Caco-2 (cell line): ENCODE measurements at regions not wholly inside any gene's neighbourhood (a gene's known extent, or its start where the extent isn't known, plus 50 kb on each side); places are given as distances from the start of the nearest gene placed in this dataset.

Source experiments
- BruUV-seq: library from RNA; stranded (reverse); fragments of 400-500 nt; replicated peaks from 2 replicates; lab custom pipeline; 2021; lab: Mats Ljungman, UMichigan
- CTCF ChIA-PET: fragments of 300-600 bp; sonication (Branson Sonifier 250); formaldehyde crosslinking; loops from one replicate; lab custom pipeline; 2022; ENCODE audit warnings: antibody characterized with exemption; lab: Charles Lee
- POLR2A ChIA-PET: fragments of 300-600 bp; sonication (Branson Sonifier 250); formaldehyde crosslinking; loops from one replicate; lab custom pipeline; 2022; ENCODE audit warnings: antibody characterized with exemption; lab: Charles Lee
- DNase-seq, 2 experiments: peaks; one replicate each; pipeline versions ENCODE4 v3.0.0 to v3.0.0-alpha.2; 2020 to 2022
- H3K27me3 ChIP-seq: replicated peaks from 2 replicates; pipeline ENCODE4 v1.6.0; 2011; ENCODE audit warnings: low read length; ENCODE audit not compliant: control insufficient read depth, insufficient read depth
- H3K36me3 ChIP-seq: 2 replicates; pipeline ENCODE4 v1.5.1; 2011; ENCODE audit warnings: low read length; ENCODE audit not compliant: control insufficient read depth, insufficient read depth
- H3K4me1 ChIP-seq: fragments of 250-450 bp; sonication (Bioruptor Pico); 2 replicates; pipeline ENCODE4 v1.5.1; 2020; ENCODE audit warnings: mild to moderate bottlenecking
- H3K4me3 ChIP-seq: 2 replicates; pipeline ENCODE4 v1.5.1; 2011; ENCODE audit warnings: low read depth, mild to moderate bottlenecking, control low read depth, low read length
- H3K9me3 ChIP-seq: fragments of 250-450 bp; sonication (Bioruptor Pico); 2 replicates; pipeline ENCODE4 v1.5.1; 2020; ENCODE audit warnings: mild to moderate bottlenecking, moderate library complexity
- H3K27ac Mint-ChIP-seq: one replicate; pipeline ENCODE4 v1.8.0; 2022; ENCODE audit warnings: mixed read lengths; ENCODE audit not compliant: unreplicated experiment
- H3K27me3 Mint-ChIP-seq: one replicate; pipeline ENCODE4 v1.8.0; 2022; ENCODE audit warnings: mixed read lengths; ENCODE audit not compliant: insufficient read depth, unreplicated experiment
- H3K36me3 Mint-ChIP-seq: one replicate; pipeline ENCODE4 v1.8.0; 2022; ENCODE audit warnings: mild to moderate bottlenecking, mixed read lengths; ENCODE audit not compliant: insufficient read depth, unreplicated experiment
- H3K4me1 Mint-ChIP-seq: one replicate; pipeline ENCODE4 v1.8.0; 2022; ENCODE audit warnings: low read depth, mixed read lengths; ENCODE audit not compliant: unreplicated experiment
- H3K4me3 Mint-ChIP-seq: one replicate; pipeline ENCODE4 v1.8.0; 2022; ENCODE audit warnings: mild to moderate bottlenecking, moderate library complexity, mixed read lengths; ENCODE audit not compliant: unreplicated experiment
- H3K9me3 Mint-ChIP-seq: one replicate; pipeline ENCODE4 v1.8.0; 2022; ENCODE audit warnings: mixed read lengths; ENCODE audit not compliant: unreplicated experiment
- intact Hi-C: fragments of 100-400 bp; cut with micrococcal nuclease; formaldehyde crosslinking; loops from one replicate; pipeline ENCODE4 v1.10.0; 2022; ENCODE audit not compliant: unreplicated experiment
- TF ChIP-seq, protein P1 (sequence below), 2 experiments: fragments of 200-600 bp in 1 of 2; IDR thresholded peaks; 1 replicate in 1 of 2; 2 replicates in 1 of 2; pipeline versions ENCODE4 v1.5.1 to v1.8.0; 2011 to 2022; ENCODE audit warnings: antibody characterized with exemption in 1 of 2, control low read depth in 1 of 2, inconsistent platforms in 1 of 2, low read depth in 1 of 2, low read length in 1 of 2, mild to moderate bottlenecking in 1 of 2, moderate library complexity in 1 of 2; ENCODE audit not compliant: insufficient read depth in 1 of 2, severe bottlenecking in 1 of 2, unreplicated experiment in 1 of 2

GRCh38 chr22:49119551-49119952, 708.1 kb downstream of the BRD1 start:
- H3K36me3 ChIP-seq: no peaks in the 10 kb centered on the region
- Mint-ChIP-seq H3K27ac (no peak overlapping the region), H3K4me1 (no peaks in the 10 kb centered on the region), H3K4me3 (no peak overlapping the region), H3K9me3 (peaks cover 10% of the 10 kb centered on the region), H3K36me3 (no peaks in the 10 kb centered on the region), H3K27me3 (peaks cover 7% of the 10 kb centered on the region)
- no TSS peak for BruUV-seq
- DNase-seq: no peak
- no peak overlapping the region for H3K4me3 ChIP-seq
- TF ChIP-seq, protein P1, sequence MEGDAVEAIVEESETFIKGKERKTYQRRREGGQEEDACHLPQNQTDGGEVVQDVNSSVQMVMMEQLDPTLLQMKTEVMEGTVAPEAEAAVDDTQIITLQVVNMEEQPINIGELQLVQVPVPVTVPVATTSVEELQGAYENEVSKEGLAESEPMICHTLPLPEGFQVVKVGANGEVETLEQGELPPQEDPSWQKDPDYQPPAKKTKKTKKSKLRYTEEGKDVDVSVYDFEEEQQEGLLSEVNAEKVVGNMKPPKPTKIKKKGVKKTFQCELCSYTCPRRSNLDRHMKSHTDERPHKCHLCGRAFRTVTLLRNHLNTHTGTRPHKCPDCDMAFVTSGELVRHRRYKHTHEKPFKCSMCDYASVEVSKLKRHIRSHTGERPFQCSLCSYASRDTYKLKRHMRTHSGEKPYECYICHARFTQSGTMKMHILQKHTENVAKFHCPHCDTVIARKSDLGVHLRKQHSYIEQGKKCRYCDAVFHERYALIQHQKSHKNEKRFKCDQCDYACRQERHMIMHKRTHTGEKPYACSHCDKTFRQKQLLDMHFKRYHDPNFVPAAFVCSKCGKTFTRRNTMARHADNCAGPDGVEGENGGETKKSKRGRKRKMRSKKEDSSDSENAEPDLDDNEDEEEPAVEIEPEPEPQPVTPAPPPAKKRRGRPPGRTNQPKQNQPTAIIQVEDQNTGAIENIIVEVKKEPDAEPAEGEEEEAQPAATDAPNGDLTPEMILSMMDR (IDR thresholded peaks at IDR 0.05; ENCODE audit: insufficient read depth in 1 of 2, low read depth in 1 of 2, low read length in 1 of 2, severe bottlenecking in 1 of 2, unreplicated experiment in 1 of 2): no peak
- no peaks in the 10 kb centered on the region for H3K4me1 ChIP-seq
- intact Hi-C loops: no loop called here
- POLR2A ChIA-PET: no interaction called here
- H3K27me3 ChIP-seq: no peaks in the 10 kb centered on the region
- H3K9me3 ChIP-seq: no peaks in the 10 kb centered on the region
- CTCF ChIA-PET: no interaction called here

GRCh38 chr22:49118065-49118464, 709.6 kb downstream of the BRD1 start:
- H3K36me3 Mint-ChIP-seq: no peaks in the 10 kb centered on the region
- H3K27me3 ChIP-seq: no peaks in the 10 kb centered on the region
- TF ChIP-seq, protein P1 (IDR thresholded peaks at IDR 0.05; ENCODE audit: insufficient read depth in 1 of 2, low read depth in 1 of 2, low read length in 1 of 2, severe bottlenecking in 1 of 2, unreplicated experiment in 1 of 2): no peak
- H3K9me3 Mint-ChIP-seq: no peaks in the 10 kb centered on the region
- CTCF ChIA-PET: no interaction called here
- no peak overlapping the region for H3K27ac Mint-ChIP-seq
- no peak overlapping the region for H3K4me3 ChIP-seq
- H3K9me3 ChIP-seq: no peaks in the 10 kb centered on the region
- no TSS peak for BruUV-seq
- no peak for DNase-seq
- POLR2A ChIA-PET: no interaction called here
- no peaks in the 10 kb centered on the region for H3K4me1 Mint-ChIP-seq
- no peaks in the 10 kb centered on the region for H3K36me3 ChIP-seq
- H3K27me3 Mint-ChIP-seq: no peaks in the 10 kb centered on the region
- H3K4me1 ChIP-seq: no peaks in the 10 kb centered on the region
- no peak overlapping the region for H3K4me3 Mint-ChIP-seq
- intact Hi-C loops: no loop called here

- no peaks in the 10 kb centered on the region for H3K4me1 Mint-ChIP-seq
- CTCF ChIA-PET: no interaction called here
- TF ChIP-seq, protein P1 (IDR thresholded peaks at IDR 0.05; ENCODE audit: insufficient read depth in 1 of 2, low read depth in 1 of 2, low read length in 1 of 2, severe bottlenecking in 1 of 2, unreplicated experiment in 1 of 2): no peak
- H3K27ac Mint-ChIP-seq: no peak overlapping the region
- POLR2A ChIA-PET: no interaction called here
- Histone ChIP-seq H3K36me3 (no peaks in the 10 kb centered on the region), H3K27me3 (no peaks in the 10 kb centered on the region), H3K4me3 (no peak overlapping the region), H3K4me1 (no peaks in the 10 kb centered on the region), H3K9me3 (no peaks in the 10 kb centered on the region)
- no TSS peak for BruUV-seq
- DNase-seq: no peak
- no peaks in the 10 kb centered on the region for H3K36me3 Mint-ChIP-seq
- intact Hi-C loops: no loop called here
- peaks cover under 1% of the 10 kb centered on the region for H3K27me3 Mint-ChIP-seq
- H3K9me3 Mint-ChIP-seq: no peaks in the 10 kb centered on the region
- H3K4me3 Mint-ChIP-seq: no peak overlapping the region
Observed at GRCh38 chr22:49117486-49117885, 710.2 kb downstream of the BRD1 start.
